HG03139 (cell line): ENCODE measurements at regions not wholly inside any gene's neighbourhood (a gene's known extent, or its start where the extent isn't known, plus 50 kb on each side); places are given as distances from the start of the nearest gene placed in this dataset.
"Not testable (repeated sequence)": the region's sequence is repeated elsewhere in the genome, so short reads cannot be mapped to it uniquely, and the experiment has no call there.

ENCODE experiments used
- ATAC-seq: cut with Tn5 transposase; IDR thresholded peaks from one replicate; pipeline ENCODE4 v1.9.1; 2021; ENCODE audit not compliant: unreplicated experiment

- ATAC-seq: no peak
These were observed 105.5 kb upstream of the FAM3C start for GRCh38 chr7:121501566-121501965.

GRCh38 chr7:121500360-121501058 is 104.4 kb upstream of the FAM3C start:
- ATAC-seq: no peak

GRCh38 chr7:121499624-121500023 is 103.5 kb upstream of the FAM3C start:
- no peak for ATAC-seq

GRCh38 chr7:121498816-121499215 is 102.7 kb upstream of the FAM3C start:
- ATAC-seq: no peak

GRCh38 chr7:121497545-121497944 is 101.4 kb upstream of the FAM3C start:
- ATAC-seq: not testable (repeated sequence)

GRCh38 chr7:121494516-121494915 is 98.4 kb upstream of the FAM3C start:
- ATAC-seq: no peak

GRCh38 chr7:121493553-121493952 is 97.4 kb upstream of the FAM3C start:
- no peak for ATAC-seq

GRCh38 chr7:121490309-121490708 is 94.2 kb upstream of the FAM3C start:
- ATAC-seq: no peak

GRCh38 chr7:121489440-121489839 is 93.3 kb upstream of the FAM3C start:
- no peak for ATAC-seq

GRCh38 chr7:121488111-121488650 is 92.1 kb upstream of the FAM3C start:
- no peak for ATAC-seq

GRCh38 chr7:121486590-121486989 is 90.5 kb upstream of the FAM3C start:
- ATAC-seq: no peak

- no peak for ATAC-seq
These were observed 89.5 kb upstream of the FAM3C start for GRCh38 chr7:121485467-121486243.

GRCh38 chr7:121484089-121484763 is 88.1 kb upstream of the FAM3C start:
- no peak for ATAC-seq

GRCh38 chr7:121480566-121481335 is 84.6 kb upstream of the FAM3C start:
- no peak for ATAC-seq

GRCh38 chr7:121480058-121480457 is 84.0 kb upstream of the FAM3C start:
- ATAC-seq: no peak

- ATAC-seq: no peak
These were observed 83.4 kb upstream of the FAM3C start for GRCh38 chr7:121479466-121479865.

- ATAC-seq: no peak
These were observed 79.7 kb upstream of the FAM3C start for GRCh38 chr7:121475806-121476205.

GRCh38 chr7:121474301-121474673 is 78.2 kb upstream of the FAM3C start:
- no peak for ATAC-seq

- ATAC-seq: no peak
These were observed 77.7 kb upstream of the FAM3C start for GRCh38 chr7:121473645-121474300.

GRCh38 chr7:121466455-121466854 is 70.3 kb upstream of the FAM3C start:
- ATAC-seq: no peak
